HCT116 (cell line): ENCODE measurements at regions not wholly inside any gene's neighbourhood (a gene's known extent, or its start where the extent isn't known, plus 50 kb on each side); places are given as distances from the start of the nearest gene placed in this dataset.

Experiments
- ATAC-seq: fragments of 200-7000 bp; cut with Tn5 transposase; 2 replicates; pipeline ENCODE4 v1.9.1; 2020; ENCODE audit warnings: mild to moderate bottlenecking, moderate library complexity
- BruUV-seq: library from RNA; stranded (reverse); fragments of 400-500 nt; replicated peaks from 2 replicates; lab custom pipeline; 2021; lab: Mats Ljungman, UMichigan
- CTCF ChIA-PET: fragments of 300-600 bp; sonication (Branson Sonifier 250); formaldehyde crosslinking; loops from one replicate; lab custom pipeline; 2021; ENCODE audit warnings: antibody characterized with exemption; lab: Charles Lee
- POLR2A ChIA-PET: fragments of 300-600, 350-600 bp; sonication (Branson Sonifier 250); formaldehyde crosslinking; loops from one replicate; lab custom pipeline; 2021; ENCODE audit warnings: antibody characterized with exemption; lab: Charles Lee
- RAD21 ChIA-PET, 2 experiments: fragments of 300-600 bp; sonication (Branson Sonifier 250); formaldehyde crosslinking; loops; one replicate each; lab custom pipeline; 2023; ENCODE audit warnings: low total read pairs in 2 of 2; ENCODE audit not compliant: uncharacterized antibody in 2 of 2, unreplicated experiment in 2 of 2, low non-redundant PET in 1 of 2; lab: Charles Lee
- DNase-seq: peaks from one replicate; pipeline ENCODE4 v3.0.0-alpha.2; 2010; ENCODE audit warnings: low read depth, low spot score
- H2AFZ ChIP-seq: fragments of 200-600 bp; shearing (Covaris generic), sonication (generic); 2 replicates; pipeline ENCODE4 v1.6.1; 2017; ENCODE audit warnings: low read depth, mixed run types, mixed read lengths, antibody characterized with exemption, low read length; ENCODE audit not compliant: poor library complexity, severe bottlenecking
- H3K27ac ChIP-seq: 2 replicates; pipeline ENCODE4 v1.5.1; 2012; ENCODE audit warnings: low read depth, low read length
- H3K27me3 ChIP-seq: fragments of 200-600 bp; sonication (generic); 2 replicates; pipeline ENCODE4 v1.6.1; 2016; ENCODE audit warnings: mixed run types, low read length, mixed read lengths; ENCODE audit not compliant: insufficient read depth
- H3K36me3 ChIP-seq, 2 experiments: fragments of 200-500 bp in 1 of 2; fragments of 200-600 bp in 1 of 2; sonication (Bioruptor generic) in 1 of 2; sonication (generic) in 1 of 2; 2 replicates each; pipeline versions ENCODE4 v1.5.1 to v1.6.1; 2014 to 2016; ENCODE audit warnings: low read length in 2 of 2, inconsistent platforms in 1 of 2, mixed read lengths in 1 of 2, mixed run types in 1 of 2; ENCODE audit not compliant: insufficient read depth in 2 of 2, control insufficient read depth in 1 of 2
- H3K4me1 ChIP-seq, 2 experiments: fragments of 200-600 bp in 1 of 2; sonication (generic) in 1 of 2; 2 replicates each; pipeline versions ENCODE4 v1.5.1 to v1.6.1; 2012 to 2017; ENCODE audit warnings: low read length in 2 of 2, inconsistent platforms in 1 of 2, mild to moderate bottlenecking in 1 of 2, mixed read lengths in 1 of 2, mixed run types in 1 of 2, moderate library complexity in 1 of 2; ENCODE audit not compliant: insufficient read depth in 2 of 2, control insufficient read depth in 1 of 2
- H3K4me2 ChIP-seq: fragments of 200-600 bp; sonication (generic); 2 replicates; pipeline ENCODE4 v1.6.1; 2017; ENCODE audit warnings: mixed run types, low read length, mixed read lengths
- H3K4me3 ChIP-seq, 2 experiments: fragments of 200-600 bp in 1 of 2; sonication (generic) in 1 of 2; replicated peaks in 1 of 2; 2 replicates each; pipeline ENCODE4 v1.5.1; 2011 to 2016; ENCODE audit warnings: low read length in 2 of 2, control low read depth in 1 of 2, low read depth in 1 of 2, mild to moderate bottlenecking in 1 of 2, mixed read lengths in 1 of 2, mixed run types in 1 of 2
- H3K79me2 ChIP-seq: fragments of 200-600 bp; sonication (generic); 2 replicates; pipeline ENCODE4 v1.6.1; 2017; ENCODE audit warnings: mild to moderate bottlenecking, mixed run types, low read length, moderate library complexity, mixed read lengths; ENCODE audit not compliant: insufficient read depth
- H3K9ac ChIP-seq: fragments of 200-600 bp; sonication (generic); 2 replicates; pipeline ENCODE4 v1.6.1; 2016; ENCODE audit warnings: low read length, mixed read lengths
- H3K9me2 ChIP-seq: fragments of 200-600 bp; sonication (generic), shearing (Covaris generic); 2 replicates; pipeline ENCODE4 v1.6.1; 2017; ENCODE audit warnings: mixed run types, mild to moderate bottlenecking, moderate library complexity; ENCODE audit not compliant: insufficient read depth
- H3K9me3 ChIP-seq, 2 experiments: fragments of 200-500 bp in 1 of 2; fragments of 200-600 bp in 1 of 2; sonication (Bioruptor generic) in 1 of 2; sonication (generic) in 1 of 2; 2 replicates each; pipeline ENCODE4 v1.6.1; 2014 to 2017; ENCODE audit warnings: low read length in 2 of 2, mixed read lengths in 2 of 2, inconsistent platforms in 1 of 2, low read depth in 1 of 2, mild to moderate bottlenecking in 1 of 2, mixed run types in 1 of 2, moderate library complexity in 1 of 2; ENCODE audit not compliant: control insufficient read depth in 1 of 2, insufficient read depth in 1 of 2
- H4K20me1 ChIP-seq: fragments of 200-600 bp; sonication (generic), shearing (Covaris generic); 2 replicates; pipeline ENCODE4 v1.6.1; 2017; ENCODE audit warnings: mixed run types, mild to moderate bottlenecking, moderate library complexity; ENCODE audit not compliant: insufficient read depth
- CTCF ChIP-seq, 3 experiments: fragments of 200-600 bp in 1 of 3; sonication (generic) in 1 of 3; IDR thresholded peaks in 2 of 3; conservative IDR thresholded peaks in 1 of 3; 2 replicates each; pipeline ENCODE4 v1.5.1; 2012 to 2017; ENCODE audit warnings: low read depth in 2 of 3, low read length in 2 of 3, antibody characterized with exemption in 1 of 3, borderline replicate concordance in 1 of 3, control low read depth in 1 of 3, mild to moderate bottlenecking in 1 of 3, mixed read lengths in 1 of 3, mixed run types in 1 of 3, moderate library complexity in 1 of 3; ENCODE audit not compliant: insufficient read depth in 1 of 3
- RAD21 ChIP-seq: IDR thresholded peaks from 2 replicates; pipeline ENCODE4 v1.6.1; 2012; ENCODE audit warnings: low read depth, mild to moderate bottlenecking
- SP1 ChIP-seq: IDR thresholded peaks from 2 replicates; pipeline ENCODE4 v1.6.1; 2012; ENCODE audit warnings: low read depth
- intact Hi-C: fragments of 100-400 bp; cut with micrococcal nuclease; formaldehyde crosslinking; loops from 2 replicates; pipeline ENCODE4 v1.10.0; 2022

GRCh38 chr5:42912184-42912798, 100.6 kb upstream of the SELENOP start:
- Histone ChIP-seq H3K79me2 (no peaks in the 10 kb centered on the region), H3K9me2 (no peaks in the 10 kb centered on the region), H3K27me3 (no peaks in the 10 kb centered on the region), H3K36me3 (no peaks in the 10 kb centered on the region), H4K20me1 (no peaks in the 10 kb centered on the region)
- intact Hi-C loops: loop anchor here (1.0 to 10.0 kb wide), 6 partner anchors 59 to 477 kb away; partner anchors contain the start of gene ANXA2R
- ATAC-seq: peak; percentile 66
- RAD21 ChIA-PET: interaction anchor here (0.6 to 2.6 kb wide), 5 partner anchors 58 to 477 kb away, joined by 3 to 22 read pairs (median 4); no protein-coding TSS in a partner anchor
- peak; percentile 62 to 85 (median 69) for TF ChIP-seq CTCF (IDR thresholded peaks at IDR 0.05 in 2 of 3, conservative IDR thresholded peaks at IDR 0.05 in 1 of 3; ENCODE audit: borderline replicate concordance in 1 of 3, insufficient read depth in 1 of 3, low read depth in 2 of 3, low read length in 2 of 3)
- TF ChIP-seq RAD21: peak; percentile 86
- no peak for TF ChIP-seq SP1
- TF ChIP-seq, all 23 proteins: peak for 2
- ChIA-PET POLR2A (interaction anchor here (0.9 to 1.3 kb wide), 3 partner anchors 58 to 572 kb away, joined by 3 read pairs; partner anchors contain the start of gene TMEM267), CTCF (interaction anchor here (0.6 to 3.5 kb wide), 14 partner anchors 11 to 572 kb away, joined by 3 to 47 read pairs (median 6); partner anchors contain the start of genes TMEM267 and ZNF131)
- BruUV-seq: no TSS peak
- H3K4me3 ChIP-seq: peak overlapping the region; percentile 11 to 26; a peak in 2 of 4 replicates
- peak overlapping the region; percentile 56 for H3K4me2 ChIP-seq
- no peaks in the 10 kb centered on the region for H3K9me3 ChIP-seq
- peak overlapping the region; percentile 97 for H2AFZ ChIP-seq
- DNase-seq: peak; percentile 51
- H3K27ac ChIP-seq: no peak overlapping the region
- H3K4me1 ChIP-seq: peaks cover 0 to 12% of the 10 kb centered on the region in 2 experiments; a peak in 3 of 4 replicates
- no peak overlapping the region for H3K9ac ChIP-seq
